ENCODE measurements at regions not wholly inside any gene's neighbourhood (a gene's known extent, or its start where the extent isn't known, plus 50 kb on each side); places are given as distances from the start of the nearest gene placed in this dataset.

DNA sequence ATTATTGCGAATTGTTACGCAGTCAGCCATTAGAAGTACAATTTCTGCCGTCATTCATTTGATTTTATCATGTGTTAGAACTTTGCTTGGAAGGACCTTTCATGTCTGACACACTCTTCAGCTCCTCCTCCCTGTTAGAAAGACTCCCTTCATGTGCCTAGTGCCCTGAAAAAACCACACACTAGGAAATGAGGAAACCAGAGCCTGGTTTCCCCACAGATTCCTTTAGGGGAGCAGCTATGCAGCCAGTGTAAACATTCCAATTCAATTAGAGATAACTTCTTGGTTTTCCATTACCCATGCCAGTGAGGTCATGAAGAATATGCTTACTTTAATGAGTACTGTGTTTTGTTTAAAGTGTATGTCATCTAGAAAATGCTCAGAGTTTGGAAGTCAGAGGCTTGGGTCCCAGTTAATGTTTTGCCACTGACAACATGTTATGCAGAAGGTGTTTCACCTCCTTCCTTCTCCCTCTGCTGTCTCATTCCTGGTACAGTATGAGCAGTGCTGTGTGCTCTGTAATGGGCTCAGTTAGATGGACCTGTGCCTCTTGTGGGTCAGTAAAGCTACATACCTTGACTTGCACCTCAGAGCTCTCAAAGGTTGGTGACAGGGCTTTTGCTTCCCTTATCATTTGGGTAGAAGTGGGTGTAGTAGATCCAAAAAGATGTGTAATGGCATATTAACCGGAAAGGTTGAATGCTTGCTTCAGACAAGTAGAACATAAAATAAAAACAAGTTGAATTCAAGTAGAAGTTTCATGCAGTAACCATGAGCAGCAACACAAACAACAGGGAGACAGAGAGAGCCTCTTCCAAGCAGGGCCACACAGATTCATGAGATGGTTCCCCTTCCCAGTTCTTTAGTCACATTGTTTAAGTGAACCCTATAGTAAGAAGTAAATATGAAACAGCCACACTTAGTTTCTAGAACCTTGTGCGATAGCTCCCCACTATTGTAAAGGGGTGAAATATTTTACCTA, 52.6 kb upstream of the TNFAIP8 start:
- H2AFZ ChIP-seq (ENCODE audit: low read length), result no peak overlapping the region
- H2BK15ac ChIP-seq (ENCODE audit: low read depth, low read length), result no peak overlapping the region
- H3K4me2 ChIP-seq (ENCODE audit: insufficient read depth, insufficient read length, low read length), result no peak overlapping the region
- no peaks in the 10 kb centered on the region for H3K9me3 ChIP-seq (ENCODE audit: control insufficient read depth, low read depth, low read length)
- no peak for TF ChIP-seq CTCF (conservative IDR thresholded peaks at IDR 0.05)
- H2BK120ac ChIP-seq (ENCODE audit: low read depth, low read length, poor library complexity, severe bottlenecking), result no peak overlapping the region
- H3K4ac ChIP-seq (ENCODE audit: low read depth, low read length), result no peak overlapping the region
- no peak overlapping the region for H3K23ac ChIP-seq (ENCODE audit: insufficient read length, low read depth, low read length)
- Mint-ChIP-seq H3K27me3 (ENCODE audit: low read depth) (no peaks in the 10 kb centered on the region; the same call in 1 of the 2 replicates), H3K27ac (no peak overlapping the region), H3K36me3 (ENCODE audit: insufficient read depth in 1 of 3, low read depth in 3 of 3) (peaks cover 6 to 25% (median 6%) of the 10 kb centered on the region in 3 experiments), H3K4me1 (peaks cover 3 to 4% of the 10 kb centered on the region in 2 experiments; a peak in 3 of 4 replicates), H3K9me3 (peaks cover 27% of the 10 kb centered on the region in 2 experiments), H3K4me3 (no peak overlapping the region)
- no peak overlapping the region for H4K8ac ChIP-seq (replicated peaks; ENCODE audit: insufficient read length, low read depth, low read length)
- H3K27me3 ChIP-seq (ENCODE audit: insufficient read depth, low read length), result no peaks in the 10 kb centered on the region
- no peaks in the 10 kb centered on the region for H4K20me1 ChIP-seq (ENCODE audit: control insufficient read depth, insufficient read depth, insufficient read length)
- no peak overlapping the region for H3T11ph ChIP-seq (ENCODE audit: low read length)
- no peak overlapping the region for H3K9ac ChIP-seq (ENCODE audit: extremely low read depth, insufficient read length, low read length)
- DNase-seq, result no peak
- H3K4me1 ChIP-seq (ENCODE audit: insufficient read depth, low read length), result no peaks in the 10 kb centered on the region
- no peak overlapping the region for H3K27ac ChIP-seq (ENCODE audit: insufficient read length, low read depth, low read length)
- no peaks in the 10 kb centered on the region for H3K23me2 ChIP-seq (ENCODE audit: insufficient read length, low read depth, low read length, poor library complexity, severe bottlenecking)
- no peak overlapping the region for H3K14ac ChIP-seq (ENCODE audit: insufficient read depth, low read length)
- no peak overlapping the region for H3K56ac ChIP-seq (ENCODE audit: insufficient read length, low read depth, low read length)
- no peak overlapping the region for H2BK5ac ChIP-seq (ENCODE audit: insufficient read length, low read length)
- H3K18ac ChIP-seq (ENCODE audit: insufficient read length, low read depth, low read length), result no peak overlapping the region
- H4K5ac ChIP-seq (ENCODE audit: insufficient read length, low read depth, low read length), result no peak overlapping the region
- H2AK5ac ChIP-seq (ENCODE audit: insufficient read length, low read length), result no peak overlapping the region
- no peak overlapping the region for H4K91ac ChIP-seq (ENCODE audit: insufficient read length, low read depth, low read length)
- no peaks in the 10 kb centered on the region for H3K79me2 ChIP-seq (ENCODE audit: insufficient read depth, low read length)
- WGBS (ENCODE audit: extremely low coverage, insufficient read length, low lambda C conversion rate), result no CpG with 5 or more reads among the region's 5 CpGs
- H2BK20ac ChIP-seq (ENCODE audit: low read depth, low read length, poor library complexity, severe bottlenecking), result no peak overlapping the region
- no peaks in the 10 kb centered on the region for H3K79me1 ChIP-seq (ENCODE audit: insufficient read depth, low read depth, low read length, poor library complexity, severe bottlenecking)
- H2BK12ac ChIP-seq (ENCODE audit: insufficient read length, low read depth, low read length), result no peak overlapping the region
